Cardiac muscle cell (in vitro differentiated cells and primary cell): ENCODE measurements at regions not wholly inside any gene's neighbourhood (a gene's known extent, or its start where the extent isn't known, plus 50 kb on each side); places are given as distances from the start of the nearest gene placed in this dataset.

ENCODE experiments used
- DNase-seq, 2 donors: peaks; one replicate each; pipeline versions ENCODE4 v3.0.0 to v3.0.0-alpha.2; 2010 to 2017; ENCODE audit warnings: low read depth in 1 of 2, low spot score in 1 of 2
- H3K27ac ChIP-seq: fragments of 200-600 bp; sonication (generic); 2 replicates; pipeline ENCODE4 v1.5.1; 2016
- H3K27me3 ChIP-seq: fragments of 200-600 bp; sonication (generic); 2 replicates; pipeline ENCODE4 v1.6.0; 2016; ENCODE audit warnings: control low read depth
- H3K36me3 ChIP-seq: fragments of 200-600 bp; sonication (generic); 2 replicates; pipeline ENCODE4 v1.5.1; 2016; ENCODE audit warnings: control low read depth
- H3K4me1 ChIP-seq: fragments of 200-600 bp; sonication (generic); 2 replicates; pipeline ENCODE4 v1.8.1; 2017; ENCODE audit warnings: low read depth, mild to moderate bottlenecking, mixed run types
- H3K4me3 ChIP-seq: fragments of 200-600 bp; sonication (generic); 2 replicates; pipeline ENCODE4 v1.5.1; 2016; ENCODE audit warnings: mild to moderate bottlenecking
- H3K9me3 ChIP-seq: fragments of 200-600 bp; sonication (generic); 2 replicates; pipeline ENCODE4 v1.5.1; 2017; ENCODE audit warnings: low read depth, mild to moderate bottlenecking, control low read depth
- CTCF ChIP-seq: IDR thresholded peaks from 2 replicates; pipeline ENCODE4 v1.5.1; 2012; ENCODE audit warnings: low read depth, mild to moderate bottlenecking, low read length

- no peak overlapping the region for H3K27ac ChIP-seq
- no peaks in the 10 kb centered on the region for H3K27me3 ChIP-seq
- H3K4me3 ChIP-seq: no peak overlapping the region
- no peaks in the 10 kb centered on the region for H3K9me3 ChIP-seq
- H3K4me1 ChIP-seq: peaks cover 12% of the 10 kb centered on the region
- TF ChIP-seq CTCF: no peak
- H3K36me3 ChIP-seq: no peaks in the 10 kb centered on the region
- no peak for DNase-seq
Observed at GRCh38 chr9:88821033-88821745, 170.1 kb upstream of the S1PR3 start.

DNA sequence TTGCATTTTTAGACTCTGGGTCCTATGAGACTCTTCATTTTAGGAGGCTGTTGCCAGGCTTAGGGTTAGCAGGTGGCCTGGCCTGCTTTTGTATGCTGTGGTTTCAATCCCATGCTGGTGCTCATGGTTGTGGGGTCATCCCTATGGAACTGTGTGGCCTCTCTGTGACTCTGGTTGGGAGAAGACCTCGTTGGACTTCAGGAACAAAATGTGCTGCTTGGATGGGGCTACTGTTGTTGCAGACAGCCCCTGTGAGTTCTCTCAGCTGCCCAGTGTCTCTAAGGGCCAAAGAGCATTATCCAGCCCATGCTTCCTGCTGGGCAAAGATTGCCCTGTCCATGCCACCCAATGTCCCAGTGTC lies 169.5 kb upstream of the S1PR3 start:
- Histone ChIP-seq H3K9me3 (no peaks in the 10 kb centered on the region), H3K27ac (no peak overlapping the region), H3K4me1 (peaks cover 12% of the 10 kb centered on the region), H3K4me3 (no peak overlapping the region), H3K27me3 (no peaks in the 10 kb centered on the region), H3K36me3 (no peaks in the 10 kb centered on the region)
- no peak for TF ChIP-seq CTCF
- DNase-seq: no peak

DNA sequence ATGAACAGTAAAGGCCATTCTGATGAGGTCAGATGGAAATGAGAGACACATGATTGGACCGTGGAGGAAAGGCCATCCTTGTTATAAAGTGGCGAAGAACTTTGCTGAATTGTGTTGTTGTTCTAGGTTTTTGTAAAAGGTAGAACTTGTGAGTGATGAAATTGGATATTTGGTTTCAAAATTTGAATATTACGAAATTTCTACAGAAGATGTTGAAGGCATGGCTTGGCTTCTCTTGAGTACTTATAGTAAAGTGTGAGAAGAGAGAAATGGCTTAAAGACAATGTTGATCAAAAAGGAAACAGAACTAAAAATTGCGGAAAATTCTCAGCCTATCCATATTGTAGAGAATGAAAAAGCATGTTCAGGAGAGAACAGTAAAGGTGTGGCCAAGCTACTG lies 166.6 kb upstream of the S1PR3 start:
- Histone ChIP-seq H3K9me3 (no peaks in the 10 kb centered on the region), H3K36me3 (no peaks in the 10 kb centered on the region), H3K4me3 (no peak overlapping the region), H3K27me3 (no peaks in the 10 kb centered on the region), H3K27ac (no peak overlapping the region), H3K4me1 (no peaks in the 10 kb centered on the region)
- no peak for TF ChIP-seq CTCF
- DNase-seq: peak in 1 of 2 donors; percentile 47

- H3K9me3 ChIP-seq: no peaks in the 10 kb centered on the region
- no peak overlapping the region for H3K27ac ChIP-seq
- no peaks in the 10 kb centered on the region for H3K4me1 ChIP-seq
- H3K27me3 ChIP-seq: no peaks in the 10 kb centered on the region
- H3K36me3 ChIP-seq: no peaks in the 10 kb centered on the region
- no peak for TF ChIP-seq CTCF
- DNase-seq: peak in 1 of 2 donors; percentile 23
- no peak overlapping the region for H3K4me3 ChIP-seq
Observed at GRCh38 chr9:88826181-88826580, 165.1 kb upstream of the S1PR3 start.

- H3K27ac ChIP-seq: no peak overlapping the region
Observed at GRCh38 chr9:88826771-88827181, 164.5 kb upstream of the S1PR3 start.

More at GRCh38 chr9:88826771-88827181, 164.5 kb upstream of the S1PR3 start:
- Histone ChIP-seq H3K4me1 (no peaks in the 10 kb centered on the region), H3K9me3 (no peaks in the 10 kb centered on the region), H3K36me3 (no peaks in the 10 kb centered on the region), H3K4me3 (no peak overlapping the region), H3K27me3 (no peaks in the 10 kb centered on the region)
- peak in 1 of 2 donors; percentile 92 for DNase-seq
- no peak for TF ChIP-seq CTCF
